ENCODE measurements at regions not wholly inside any gene's neighbourhood (a gene's known extent, or its start where the extent isn't known, plus 50 kb on each side); places are given as distances from the start of the nearest gene placed in this dataset.
A peak's percentile ranks its signal among the peaks of the same experiment; 100 is the strongest.

- H3K36me3 ChIP-seq (ENCODE audit: control insufficient read depth, insufficient read depth, low read length) = no peaks in the 10 kb centered on the region
- no peak overlapping the region for H3K4me3 ChIP-seq (ENCODE audit: low read depth, low read length)
- H3K27me3 ChIP-seq (ENCODE audit: control insufficient read depth, insufficient read depth, low read length) = no peaks in the 10 kb centered on the region
- no peak for TF ChIP-seq CTCF (IDR thresholded peaks at IDR 0.05; ENCODE audit: insufficient read depth, low read depth, low read length)
- ChIA-PET CTCF (no interaction called here), POLR2A (no interaction called here)
- no peak for DNase-seq (ENCODE audit: low read depth)
These were observed 126.8 kb upstream of the MED13L start for GRCh38 chr12:116404247-116404646.

- CTCF ChIA-PET = interaction anchor here (1.1 to 1.3 kb wide), 2 partner anchors 38 to 123 kb away, joined by 3 to 5 read pairs; no protein-coding TSS in a partner anchor
- Histone ChIP-seq H3K36me3 (ENCODE audit: control insufficient read depth, insufficient read depth, low read length) (no peaks in the 10 kb centered on the region), H3K4me3 (ENCODE audit: low read depth, low read length) (no peak overlapping the region), H3K27me3 (ENCODE audit: control insufficient read depth, insufficient read depth, low read length) (no peaks in the 10 kb centered on the region)
- no peak for DNase-seq (ENCODE audit: low read depth)
- TF ChIP-seq CTCF (IDR thresholded peaks at IDR 0.05; ENCODE audit: insufficient read depth, low read depth, low read length) = no peak
- POLR2A ChIA-PET = interaction anchor here (0.5 kb wide), 1 partner anchor 23 kb away, joined by 3 read pairs; no protein-coding TSS in a partner anchor
These were observed 127.6 kb upstream of the MED13L start for GRCh38 chr12:116404913-116405611.

- peak; percentile 21; the same call in 1 of the 2 replicates for TF ChIP-seq CTCF (IDR thresholded peaks at IDR 0.05; ENCODE audit: insufficient read depth, low read depth, low read length)
- ChIA-PET CTCF (interaction anchor here (0.5 to 1.2 kb wide), 2 partner anchors 9 to 37 kb away, joined by 3 read pairs; no protein-coding TSS in a partner anchor), POLR2A (interaction anchor here (0.6 kb wide), 1 partner anchor 28 kb away, joined by 13 read pairs; no protein-coding TSS in a partner anchor)
- no peaks in the 10 kb centered on the region for H3K36me3 ChIP-seq (ENCODE audit: control insufficient read depth, insufficient read depth, low read length)
- no peak overlapping the region for H3K4me3 ChIP-seq (ENCODE audit: low read depth, low read length)
- peak; percentile 91 for DNase-seq (ENCODE audit: low read depth)
- H3K27me3 ChIP-seq (ENCODE audit: control insufficient read depth, insufficient read depth, low read length) = no peaks in the 10 kb centered on the region
These were observed 129.0 kb upstream of the MED13L start for GRCh38 chr12:116406529-116406928.

GRCh38 chr12:116408489-116409250 lies 131.2 kb upstream of the MED13L start:
- ChIA-PET CTCF (no interaction called here), POLR2A (no interaction called here)
- Histone ChIP-seq H3K27me3 (ENCODE audit: control insufficient read depth, insufficient read depth, low read length) (no peaks in the 10 kb centered on the region), H3K4me3 (ENCODE audit: low read depth, low read length) (no peak overlapping the region), H3K36me3 (ENCODE audit: control insufficient read depth, insufficient read depth, low read length) (no peaks in the 10 kb centered on the region)
- no peak for TF ChIP-seq CTCF (IDR thresholded peaks at IDR 0.05; ENCODE audit: insufficient read depth, low read depth, low read length)
- DNase-seq (ENCODE audit: low read depth) = no peak

- Histone ChIP-seq H3K27me3 (ENCODE audit: control insufficient read depth, insufficient read depth, low read length) (no peaks in the 10 kb centered on the region), H3K4me3 (ENCODE audit: low read depth, low read length) (no peak overlapping the region), H3K36me3 (ENCODE audit: control insufficient read depth, insufficient read depth, low read length) (no peaks in the 10 kb centered on the region)
- CTCF ChIA-PET = no interaction called here
- DNase-seq (ENCODE audit: low read depth) = no peak
- POLR2A ChIA-PET = no interaction called here
- no peak for TF ChIP-seq CTCF (IDR thresholded peaks at IDR 0.05; ENCODE audit: insufficient read depth, low read depth, low read length)
These were observed 134.5 kb upstream of the MED13L start for GRCh38 chr12:116411977-116412376.
